Keratinocyte (primary cell): ENCODE measurements at regions not wholly inside any gene's neighbourhood (a gene's known extent, or its start where the extent isn't known, plus 50 kb on each side); places are given as distances from the start of the nearest gene placed in this dataset.

Experiments
- DNase-seq: peaks from one replicate; pipeline ENCODE4 v3.0.0-alpha.2; 2011; ENCODE audit warnings: low read depth, missing footprints, low spot score
- FAIRE-seq: peaks from 2 replicates; lab custom pipeline; 2011; peaks lifted over from hg19 to GRCh38; lab: Jason Lieb, UNC
- H2AFZ ChIP-seq: 2 replicates; pipeline ENCODE4 v1.6.0; 2012; ENCODE audit warnings: low read length, control low read depth, inconsistent platforms; ENCODE audit not compliant: control insufficient read depth
- H3K27ac ChIP-seq: 2 replicates; pipeline ENCODE4 v1.5.1; 2011; ENCODE audit warnings: low read length; ENCODE audit not compliant: control insufficient read depth, insufficient read depth
- H3K27me3 ChIP-seq: 3 replicates; pipeline ENCODE4 v1.6.0; 2011; ENCODE audit warnings: low read length; ENCODE audit not compliant: control insufficient read depth, insufficient read depth; ENCODE audit errors: extremely low read depth
- H3K36me3 ChIP-seq, 2 experiments: 2 replicates in 1 of 2; 3 replicates in 1 of 2; pipeline ENCODE4 v1.5.1; 2011; ENCODE audit warnings: low read length in 2 of 2, mild to moderate bottlenecking in 1 of 2; ENCODE audit not compliant: control insufficient read depth in 2 of 2, insufficient read depth in 2 of 2; ENCODE audit errors: extremely low read depth in 1 of 2
- H3K4me1 ChIP-seq: 3 replicates; pipeline ENCODE4 v1.5.1; 2011; ENCODE audit warnings: low read length; ENCODE audit not compliant: control insufficient read depth, insufficient read depth; ENCODE audit errors: extremely low read depth
- H3K4me2 ChIP-seq: 3 replicates; pipeline ENCODE4 v1.6.0; 2011; ENCODE audit warnings: low read depth, low read length; ENCODE audit not compliant: control insufficient read depth, insufficient read depth; ENCODE audit errors: extremely low read depth
- H3K4me3 ChIP-seq, 3 experiments: fragments of 200-600 bp in 1 of 3; sonication (generic) in 1 of 3; 2 replicates in 2 of 3; 3 replicates in 1 of 3; pipeline ENCODE4 v1.5.1; 2011 to 2016; ENCODE audit warnings: low read length in 3 of 3, mild to moderate bottlenecking in 3 of 3, control low read depth in 2 of 3, inconsistent platforms in 1 of 3, low read depth in 1 of 3, mixed read lengths in 1 of 3, mixed run types in 1 of 3, moderate library complexity in 1 of 3; ENCODE audit not compliant: control insufficient read depth in 2 of 3, insufficient read depth in 2 of 3; ENCODE audit errors: extremely low read depth in 1 of 3
- H3K79me2 ChIP-seq: 2 replicates; pipeline ENCODE4 v1.6.0; 2012; ENCODE audit warnings: low read length; ENCODE audit not compliant: control insufficient read depth, insufficient read depth
- H3K9ac ChIP-seq: 3 replicates; pipeline ENCODE4 v1.6.0; 2011; ENCODE audit warnings: low read length; ENCODE audit not compliant: control insufficient read depth, insufficient read depth; ENCODE audit errors: extremely low read depth
- H3K9me1 ChIP-seq: 3 replicates; pipeline ENCODE4 v1.6.0; 2011; ENCODE audit warnings: low read length; ENCODE audit not compliant: control insufficient read depth, insufficient read depth; ENCODE audit errors: extremely low read depth
- H3K9me3 ChIP-seq: 2 replicates; pipeline ENCODE4 v1.5.1; 2012; ENCODE audit warnings: low read depth, low read length; ENCODE audit not compliant: control insufficient read depth
- H4K20me1 ChIP-seq: 3 replicates; pipeline ENCODE4 v1.6.0; 2011; ENCODE audit warnings: low read length; ENCODE audit not compliant: control insufficient read depth, insufficient read depth; ENCODE audit errors: extremely low read depth
- CTCF ChIP-seq, 3 experiments: IDR thresholded peaks in 1 of 3; conservative IDR thresholded peaks in 1 of 3; optimal IDR thresholded peaks in 1 of 3; 2 replicates in 2 of 3; 3 replicates in 1 of 3; pipeline versions ENCODE3 to v1.5.1; 2011; ENCODE audit warnings: low read length in 3 of 3, mild to moderate bottlenecking in 3 of 3, moderate library complexity in 2 of 3, control low read depth in 1 of 3, inconsistent platforms in 1 of 3; ENCODE audit not compliant: insufficient read depth in 2 of 3; ENCODE audit errors: extremely low read depth in 1 of 3
- EZH2 ChIP-seq: IDR thresholded peaks from one replicate; pipeline ENCODE4 v1.6.1; 2012; ENCODE audit warnings: inconsistent platforms, mild to moderate bottlenecking, low read length, moderate library complexity
- dilution Hi-C: fragments of 300-500 bp; cut with MboI; formaldehyde crosslinking; loops from one replicate; pipeline ENCODE4 v1.7.0; 2020; ENCODE audit warnings: low sequenced_read_pairs; ENCODE audit not compliant: extremely low pct_ligation_motif_present

GRCh38 chrX:149992918-149993317, 54.6 kb upstream of the EOLA2 start:
- Histone ChIP-seq H4K20me1 (no peaks in the 10 kb centered on the region), H3K36me3 (peaks cover 1 to 3% of the 10 kb centered on the region in 2 experiments), H3K9me1 (no peaks in the 10 kb centered on the region), H2AFZ (no peak overlapping the region), H3K4me3 (no peak overlapping the region), H3K27me3 (no peaks in the 10 kb centered on the region), H3K27ac (no peak overlapping the region), H3K9me3 (no peaks in the 10 kb centered on the region), H3K9ac (no peak overlapping the region), H3K4me1 (no peaks in the 10 kb centered on the region), H3K79me2 (no peaks in the 10 kb centered on the region), H3K4me2 (no peak overlapping the region)
- dilution Hi-C loops, result no loop called here
- FAIRE-seq, result no peak
- no peak for TF ChIP-seq EZH2
- TF ChIP-seq CTCF (optimal IDR thresholded peaks at IDR 0.05 in 1 of 3, IDR thresholded peaks at IDR 0.05 in 1 of 3, conservative IDR thresholded peaks at IDR 0.05 in 1 of 3; ENCODE audit: extremely low read depth in 1 of 3, insufficient read depth in 2 of 3, low read length in 3 of 3), result no peak
- no peak for DNase-seq

GRCh38 chrX:149993989-149994388, 55.7 kb upstream of the EOLA2 start:
- no peaks in the 10 kb centered on the region for H3K9me3 ChIP-seq
- H3K4me2 ChIP-seq, result no peak overlapping the region
- dilution Hi-C loops, result no loop called here
- no peaks in the 10 kb centered on the region for H3K79me2 ChIP-seq
- H3K9me1 ChIP-seq, result no peaks in the 10 kb centered on the region
- no peak overlapping the region for H3K27ac ChIP-seq
- no peaks in the 10 kb centered on the region for H3K27me3 ChIP-seq
- H3K9ac ChIP-seq, result no peak overlapping the region
- no peaks in the 10 kb centered on the region for H3K4me1 ChIP-seq
- H3K4me3 ChIP-seq, result no peak overlapping the region
- TF ChIP-seq EZH2 (no peak), CTCF (optimal IDR thresholded peaks at IDR 0.05 in 1 of 3, IDR thresholded peaks at IDR 0.05 in 1 of 3, conservative IDR thresholded peaks at IDR 0.05 in 1 of 3; ENCODE audit: extremely low read depth in 1 of 3, insufficient read depth in 2 of 3, low read length in 3 of 3) (no peak)
- FAIRE-seq (no peak), DNase-seq (no peak)
- no peak overlapping the region for H2AFZ ChIP-seq
- peaks cover 3% of the 10 kb centered on the region in 2 experiments for H3K36me3 ChIP-seq
- H4K20me1 ChIP-seq, result no peaks in the 10 kb centered on the region
